HEK293 (cell line): ENCODE measurements at regions not wholly inside any gene's neighbourhood (a gene's known extent, or its start where the extent isn't known, plus 50 kb on each side); places are given as distances from the start of the nearest gene placed in this dataset.

Experiments
- CTCF ChIA-PET: fragments of 350-600 bp; formaldehyde crosslinking; extraction: SDS; loops from one replicate; lab custom pipeline; 2021; ENCODE audit warnings: antibody characterized with exemption; lab: Yijun Ruan, JAX
- POLR2A ChIA-PET: fragments of 300-600 bp; formaldehyde crosslinking; extraction: SDS; loops from one replicate; lab custom pipeline; 2020; ENCODE audit warnings: antibody characterized with exemption, inconsistent platforms; lab: Yijun Ruan, JAX
- H3K27ac ChIP-seq: fragments of 200-500 bp; sonication (Bioruptor generic); 2 replicates; pipeline ENCODE4 v1.5.1; 2014; ENCODE audit warnings: low read depth, low read length, control low read depth, inconsistent platforms; ENCODE audit errors: extremely low read depth
- H3K36me3 ChIP-seq, 2 experiments: fragments of 200-500 bp in 1 of 2; sonication (Bioruptor generic) in 1 of 2; 1 replicate in 1 of 2; 2 replicates in 1 of 2; pipeline ENCODE4 v1.5.1; 2014 to 2017; ENCODE audit warnings: inconsistent platforms in 2 of 2, low read length in 2 of 2; ENCODE audit not compliant: control insufficient read depth in 2 of 2, insufficient read depth in 1 of 2
- H3K4me1 ChIP-seq: fragments of 200-500 bp; sonication (Bioruptor generic); 2 replicates; pipeline ENCODE4 v1.5.1; 2014; ENCODE audit warnings: mild to moderate bottlenecking, low read length, inconsistent platforms; ENCODE audit not compliant: control insufficient read depth, insufficient read depth
- H3K4me3 ChIP-seq: 2 replicates; pipeline ENCODE4 v1.5.1; 2011; ENCODE audit warnings: low read depth, mild to moderate bottlenecking, control low read depth, low read length, moderate library complexity
- H3K9me3 ChIP-seq: fragments of 200-500 bp; sonication (Bioruptor generic); 2 replicates; pipeline ENCODE4 v1.5.1; 2014; ENCODE audit warnings: low read depth, low read length, inconsistent platforms; ENCODE audit not compliant: control insufficient read depth, insufficient read depth
- BCL11B ChIP-seq: fragments of 450-650 bp; formaldehyde crosslinking; IDR thresholded peaks from 2 replicates; pipeline ENCODE4 v1.5.1; 2016; ENCODE audit warnings: low read depth, missing biosample characterization, missing genetic modification characterization
- EGR2 ChIP-seq: fragments of 450-650 bp; formaldehyde crosslinking; IDR thresholded peaks from 2 replicates; pipeline ENCODE4 v1.5.1; 2016; ENCODE audit warnings: low read depth, missing biosample characterization, missing genetic modification characterization
- IKZF3 ChIP-seq: fragments of 450-650 bp; IDR thresholded peaks from 2 replicates; pipeline ENCODE4 v1.5.0; 2018; ENCODE audit warnings: missing biosample characterization, mild to moderate bottlenecking, missing genetic modification characterization, moderate library complexity
- ZNF16 ChIP-seq: fragments of 450-650 bp; formaldehyde crosslinking; IDR thresholded peaks from 2 replicates; pipeline ENCODE4 v1.5.1; 2016; ENCODE audit warnings: low read depth, missing biosample characterization, missing genetic modification characterization
- ZNF174 ChIP-seq: fragments of 450-650 bp; formaldehyde crosslinking; IDR thresholded peaks from 2 replicates; pipeline ENCODE4 v1.5.0; 2017; ENCODE audit warnings: missing biosample characterization, mild to moderate bottlenecking, missing genetic modification characterization
- ZNF211 ChIP-seq: fragments of 450-650 bp; formaldehyde crosslinking; IDR thresholded peaks from 2 replicates; pipeline ENCODE4 v1.5.1; 2016; ENCODE audit warnings: low read depth, missing biosample characterization, missing genetic modification characterization
- ZNF221 ChIP-seq: fragments of 450-650 bp; formaldehyde crosslinking; IDR thresholded peaks from 2 replicates; pipeline ENCODE4 v1.5.1; 2017; ENCODE audit warnings: missing biosample characterization, missing genetic modification characterization, borderline replicate concordance
- ZNF274 ChIP-seq, 2 experiments: fragments of 200-500 bp in 1 of 2; fragments of 450-650 bp in 1 of 2; sonication (Bioruptor generic) in 1 of 2; formaldehyde crosslinking in 1 of 2; IDR thresholded peaks; 2 replicates each; pipeline versions ENCODE4 v1.5.1 to v1.6.1; 2014 to 2016; ENCODE audit warnings: borderline replicate concordance in 1 of 2, inconsistent platforms in 1 of 2, low read length in 1 of 2, missing biosample characterization in 1 of 2, missing genetic modification characterization in 1 of 2
- ZNF404 ChIP-seq: fragments of 450-650 bp; formaldehyde crosslinking; IDR thresholded peaks from 2 replicates; pipeline ENCODE4 v1.5.1; 2017; ENCODE audit warnings: missing biosample characterization, missing genetic modification characterization
- ZNF416 ChIP-seq: fragments of 450-650 bp; formaldehyde crosslinking; IDR thresholded peaks from 2 replicates; pipeline ENCODE4 v1.5.1; 2016; ENCODE audit warnings: missing biosample characterization, missing genetic modification characterization
- ZNF48 ChIP-seq: fragments of 450-650 bp; formaldehyde crosslinking; IDR thresholded peaks from 2 replicates; pipeline ENCODE4 v1.5.1; 2016; ENCODE audit warnings: missing biosample characterization, missing genetic modification characterization
- ZNF514 ChIP-seq: fragments of 450-650 bp; formaldehyde crosslinking; IDR thresholded peaks from 2 replicates; pipeline ENCODE4 v1.5.1; 2016; ENCODE audit warnings: missing biosample characterization, missing genetic modification characterization
- ZNF530 ChIP-seq: fragments of 450-650 bp; formaldehyde crosslinking; IDR thresholded peaks from 2 replicates; pipeline ENCODE4 v1.5.1; 2016; ENCODE audit warnings: low read depth, missing biosample characterization, missing genetic modification characterization
- ZNF548 ChIP-seq: fragments of 450-650 bp; formaldehyde crosslinking; IDR thresholded peaks from 2 replicates; pipeline ENCODE4 v1.5.1; 2016; ENCODE audit warnings: missing biosample characterization, missing genetic modification characterization
- ZNF791 ChIP-seq: fragments of 450-650 bp; formaldehyde crosslinking; IDR thresholded peaks from 2 replicates; pipeline ENCODE4 v1.5.1; 2016; ENCODE audit warnings: missing biosample characterization, missing genetic modification characterization
- TF ChIP-seq, protein P1 (sequence below): fragments of 450-650 bp; formaldehyde crosslinking; IDR thresholded peaks from 2 replicates; pipeline ENCODE4 v1.5.1; 2016; ENCODE audit warnings: missing biosample characterization, missing genetic modification characterization
- TF ChIP-seq, protein P2 (sequence below): fragments of 450-650 bp; formaldehyde crosslinking; IDR thresholded peaks from 2 replicates; pipeline ENCODE4 v1.5.1; 2017; ENCODE audit warnings: missing biosample characterization, missing genetic modification characterization
- TF ChIP-seq, protein P3 (sequence below): fragments of 450-650 bp; formaldehyde crosslinking; IDR thresholded peaks from 2 replicates; pipeline ENCODE4 v1.5.1; 2016; ENCODE audit warnings: missing biosample characterization, missing genetic modification characterization
- TF ChIP-seq, protein P4 (sequence below): fragments of 450-650 bp; formaldehyde crosslinking; IDR thresholded peaks from 2 replicates; pipeline ENCODE4 v1.5.1; 2016; ENCODE audit warnings: missing biosample characterization, missing genetic modification characterization
- TF ChIP-seq, protein P5 (sequence below): fragments of 450-650 bp; formaldehyde crosslinking; IDR thresholded peaks from 2 replicates; pipeline ENCODE4 v1.5.1; 2017; ENCODE audit warnings: missing biosample characterization, missing genetic modification characterization

DNA sequence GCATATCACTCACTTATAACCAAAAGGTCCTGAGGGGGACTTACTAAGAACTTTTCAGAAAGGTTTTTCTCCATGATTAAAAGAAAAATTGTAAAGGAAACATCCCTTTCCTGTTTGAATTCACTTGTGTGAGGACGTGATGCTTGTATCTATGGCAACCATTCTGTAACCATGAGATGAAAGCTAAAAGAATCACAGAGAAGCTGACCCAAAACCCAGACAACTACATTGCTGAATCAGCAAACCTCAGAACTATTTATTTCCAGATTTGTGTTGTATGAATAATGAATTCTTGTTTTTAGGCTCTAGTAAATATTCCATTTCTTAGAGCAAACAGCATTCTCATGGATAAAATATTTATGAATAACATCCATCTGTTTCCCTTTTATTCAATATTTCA, 91.2 kb downstream of the RCHY1 start:
- Histone ChIP-seq H3K4me1 (no peaks in the 10 kb centered on the region), H3K4me3 (no peak overlapping the region), H3K9me3 (no peaks in the 10 kb centered on the region), H3K36me3 (no peaks in the 10 kb centered on the region), H3K27ac (no peak overlapping the region)
- ChIA-PET CTCF (interaction anchor here (0.9 kb wide), 1 partner anchor 9 kb away, joined by 3 read pairs; no protein-coding TSS in a partner anchor), POLR2A (no interaction called here)
- no peak for TF ChIP-seq ZNF404 (tag by site-specific recombination)
- TF ChIP-seq, protein P1, sequence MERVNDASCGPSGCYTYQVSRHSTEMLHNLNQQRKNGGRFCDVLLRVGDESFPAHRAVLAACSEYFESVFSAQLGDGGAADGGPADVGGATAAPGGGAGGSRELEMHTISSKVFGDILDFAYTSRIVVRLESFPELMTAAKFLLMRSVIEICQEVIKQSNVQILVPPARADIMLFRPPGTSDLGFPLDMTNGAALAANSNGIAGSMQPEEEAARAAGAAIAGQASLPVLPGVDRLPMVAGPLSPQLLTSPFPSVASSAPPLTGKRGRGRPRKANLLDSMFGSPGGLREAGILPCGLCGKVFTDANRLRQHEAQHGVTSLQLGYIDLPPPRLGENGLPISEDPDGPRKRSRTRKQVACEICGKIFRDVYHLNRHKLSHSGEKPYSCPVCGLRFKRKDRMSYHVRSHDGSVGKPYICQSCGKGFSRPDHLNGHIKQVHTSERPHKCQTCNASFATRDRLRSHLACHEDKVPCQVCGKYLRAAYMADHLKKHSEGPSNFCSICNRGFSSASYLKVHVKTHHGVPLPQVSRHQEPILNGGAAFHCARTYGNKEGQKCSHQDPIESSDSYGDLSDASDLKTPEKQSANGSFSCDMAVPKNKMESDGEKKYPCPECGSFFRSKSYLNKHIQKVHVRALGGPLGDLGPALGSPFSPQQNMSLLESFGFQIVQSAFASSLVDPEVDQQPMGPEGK = no peak
- no peak for TF ChIP-seq IKZF3 (tag by site-specific recombination)
- no peak for TF ChIP-seq ZNF416 (tag by site-specific recombination)

DNA sequence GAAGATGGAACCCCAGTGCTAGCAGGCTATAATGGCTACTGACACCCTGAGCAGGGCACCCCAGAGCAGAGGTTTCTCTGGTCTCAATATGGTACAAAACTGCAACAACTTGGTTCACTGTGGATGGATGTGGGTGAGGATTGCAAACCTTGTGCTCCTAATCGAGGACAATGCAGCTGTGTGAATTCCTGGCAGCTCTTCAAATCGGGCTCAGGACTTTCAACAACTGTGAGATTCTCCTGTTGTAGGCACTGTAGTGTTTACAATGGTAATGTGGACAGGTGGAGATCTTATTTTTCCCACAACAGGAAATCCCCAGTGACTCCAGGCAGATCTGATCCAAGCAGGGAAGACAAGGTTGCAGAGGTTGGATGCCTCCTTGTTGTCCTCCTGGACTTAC, 101.5 kb downstream of the RCHY1 start:
- Histone ChIP-seq H3K36me3 (no peaks in the 10 kb centered on the region), H3K4me3 (no peak overlapping the region), H3K27ac (no peak overlapping the region), H3K4me1 (no peaks in the 10 kb centered on the region)
- CTCF ChIA-PET = no interaction called here
- TF ChIP-seq, protein P2, sequence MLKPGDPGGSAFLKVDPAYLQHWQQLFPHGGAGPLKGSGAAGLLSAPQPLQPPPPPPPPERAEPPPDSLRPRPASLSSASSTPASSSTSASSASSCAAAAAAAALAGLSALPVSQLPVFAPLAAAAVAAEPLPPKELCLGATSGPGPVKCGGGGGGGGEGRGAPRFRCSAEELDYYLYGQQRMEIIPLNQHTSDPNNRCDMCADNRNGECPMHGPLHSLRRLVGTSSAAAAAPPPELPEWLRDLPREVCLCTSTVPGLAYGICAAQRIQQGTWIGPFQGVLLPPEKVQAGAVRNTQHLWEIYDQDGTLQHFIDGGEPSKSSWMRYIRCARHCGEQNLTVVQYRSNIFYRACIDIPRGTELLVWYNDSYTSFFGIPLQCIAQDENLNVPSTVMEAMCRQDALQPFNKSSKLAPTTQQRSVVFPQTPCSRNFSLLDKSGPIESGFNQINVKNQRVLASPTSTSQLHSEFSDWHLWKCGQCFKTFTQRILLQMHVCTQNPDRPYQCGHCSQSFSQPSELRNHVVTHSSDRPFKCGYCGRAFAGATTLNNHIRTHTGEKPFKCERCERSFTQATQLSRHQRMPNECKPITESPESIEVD = no peak
- TF ChIP-seq EGR2 (tag by site-specific recombination) = no peak
- no peak for TF ChIP-seq ZNF548 (tag by site-specific recombination)
- TF ChIP-seq, all 188 proteins: peak for 0
- POLR2A ChIA-PET = no interaction called here
- no peaks in the 10 kb centered on the region for H3K9me3 ChIP-seq

DNA sequence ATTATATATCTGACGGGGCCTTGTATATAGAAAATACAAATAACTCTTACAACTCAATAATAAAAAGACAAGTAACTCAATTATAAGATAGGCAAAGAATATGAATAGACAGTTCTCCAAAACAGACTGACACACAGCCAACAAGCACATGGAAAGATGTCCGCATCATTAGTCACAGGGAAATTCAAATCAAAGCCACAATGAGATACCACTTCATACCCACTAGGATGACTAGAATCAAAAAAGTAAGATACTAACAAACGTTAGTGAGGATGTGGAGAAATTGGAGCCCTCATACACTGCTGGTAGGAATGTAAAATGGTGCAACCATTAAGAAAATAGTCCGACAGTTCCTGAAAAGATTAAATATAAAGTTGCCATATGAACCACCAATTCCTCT, 115.7 kb downstream of the RCHY1 start:
- Histone ChIP-seq H3K4me1 (no peaks in the 10 kb centered on the region), H3K27ac (no peak overlapping the region), H3K9me3 (no peaks in the 10 kb centered on the region), H3K36me3 (no peaks in the 10 kb centered on the region), H3K4me3 (no peak overlapping the region)
- POLR2A ChIA-PET = no interaction called here
- CTCF ChIA-PET = no interaction called here
- no peak for TF ChIP-seq ZNF174 (tag by site-specific recombination)
- no peak for TF ChIP-seq ZNF211
- TF ChIP-seq BCL11B (tag by site-specific recombination) = no peak
- TF ChIP-seq, protein P3, sequence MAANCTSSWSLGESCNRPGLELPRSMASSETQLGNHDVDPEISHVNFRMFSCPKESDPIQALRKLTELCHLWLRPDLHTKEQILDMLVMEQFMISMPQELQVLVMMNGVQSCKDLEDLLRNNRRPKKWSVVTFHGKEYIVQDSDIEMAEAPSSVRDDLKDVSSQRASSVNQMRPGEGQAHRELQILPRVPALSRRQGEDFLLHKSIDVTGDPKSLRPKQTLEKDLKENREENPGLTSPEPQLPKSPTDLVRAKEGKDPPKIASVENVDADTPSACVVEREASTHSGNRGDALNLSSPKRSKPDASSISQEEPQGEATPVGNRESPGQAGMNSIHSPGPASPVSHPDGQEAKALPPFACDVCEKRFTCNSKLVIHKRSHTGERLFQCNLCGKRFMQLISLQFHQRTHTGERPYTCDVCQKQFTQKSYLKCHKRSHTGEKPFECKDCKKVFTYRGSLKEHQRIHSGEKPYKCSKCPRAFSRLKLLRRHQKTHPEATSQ (tag by site-specific recombination) = no peak

DNA sequence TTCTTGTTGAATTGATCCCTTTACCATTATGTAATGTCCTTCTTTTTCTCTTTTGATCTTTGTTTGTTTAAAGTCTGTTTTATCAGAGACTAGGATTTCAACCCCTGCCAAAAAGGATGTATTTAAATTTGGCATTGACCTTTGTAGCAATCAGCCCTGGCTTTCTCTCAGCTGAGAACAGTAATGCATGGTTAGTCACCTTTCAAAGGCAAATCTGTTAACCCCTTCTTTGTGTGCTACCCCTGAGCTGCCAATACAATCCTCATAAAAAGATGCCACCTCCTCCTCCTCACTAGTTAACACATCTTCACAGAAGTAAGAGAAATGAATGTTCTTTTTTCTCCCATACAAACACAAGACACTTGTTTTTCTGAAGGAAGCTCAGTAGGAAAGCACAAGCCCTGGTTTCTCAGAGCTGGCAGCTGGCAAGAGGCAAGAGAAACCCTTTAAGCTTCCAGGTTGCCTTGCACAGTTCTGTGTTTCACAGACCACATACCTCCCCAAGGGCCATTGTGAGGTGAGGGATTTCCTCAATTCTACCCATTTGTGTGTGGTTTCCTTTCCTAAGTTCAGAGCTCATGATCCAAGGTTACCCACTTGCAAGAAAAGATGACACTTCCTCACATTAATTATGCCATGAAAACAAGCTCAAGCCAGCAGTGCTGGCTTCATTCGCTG, 122.6 kb downstream of the RCHY1 start:
- no peaks in the 10 kb centered on the region for H3K4me1 ChIP-seq
- CTCF ChIA-PET = no interaction called here
- no peaks in the 10 kb centered on the region for H3K9me3 ChIP-seq
- POLR2A ChIA-PET = no interaction called here
- H3K4me3 ChIP-seq = no peak overlapping the region
- no peaks in the 10 kb centered on the region for H3K36me3 ChIP-seq
- no peak overlapping the region for H3K27ac ChIP-seq
- no peak for TF ChIP-seq ZNF274 (IDR thresholded peaks at IDR 0.05; ENCODE audit: low read length)
- no peak for TF ChIP-seq ZNF274 (tag by site-specific recombination; IDR thresholded peaks at IDR 0.05; ENCODE audit: borderline replicate concordance)
- TF ChIP-seq ZNF48 (tag by site-specific recombination) = no peak
- no peak for TF ChIP-seq ZNF211
- TF ChIP-seq, protein P4, sequence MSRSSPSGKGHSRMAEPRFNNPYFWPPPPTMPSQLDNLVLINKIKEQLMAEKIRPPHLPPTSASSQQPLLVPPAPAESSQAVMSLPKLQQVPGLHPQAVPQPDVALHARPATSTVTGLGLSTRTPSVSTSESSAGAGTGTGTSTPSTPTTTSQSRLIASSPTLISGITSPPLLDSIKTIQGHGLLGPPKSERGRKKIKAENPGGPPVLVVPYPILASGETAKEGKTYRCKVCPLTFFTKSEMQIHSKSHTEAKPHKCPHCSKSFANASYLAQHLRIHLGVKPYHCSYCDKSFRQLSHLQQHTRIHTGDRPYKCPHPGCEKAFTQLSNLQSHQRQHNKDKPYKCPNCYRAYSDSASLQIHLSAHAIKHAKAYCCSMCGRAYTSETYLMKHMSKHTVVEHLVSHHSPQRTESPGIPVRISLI (tag by site-specific recombination) = no peak
- TF ChIP-seq ZNF514 (tag by site-specific recombination) = no peak
- no peak for TF ChIP-seq BCL11B (tag by site-specific recombination)
- no peak for TF ChIP-seq ZNF16 (tag by site-specific recombination)
- no peak for TF ChIP-seq ZNF791 (tag by site-specific recombination)
- no peak for TF ChIP-seq ZNF221
- TF ChIP-seq, protein P5, sequence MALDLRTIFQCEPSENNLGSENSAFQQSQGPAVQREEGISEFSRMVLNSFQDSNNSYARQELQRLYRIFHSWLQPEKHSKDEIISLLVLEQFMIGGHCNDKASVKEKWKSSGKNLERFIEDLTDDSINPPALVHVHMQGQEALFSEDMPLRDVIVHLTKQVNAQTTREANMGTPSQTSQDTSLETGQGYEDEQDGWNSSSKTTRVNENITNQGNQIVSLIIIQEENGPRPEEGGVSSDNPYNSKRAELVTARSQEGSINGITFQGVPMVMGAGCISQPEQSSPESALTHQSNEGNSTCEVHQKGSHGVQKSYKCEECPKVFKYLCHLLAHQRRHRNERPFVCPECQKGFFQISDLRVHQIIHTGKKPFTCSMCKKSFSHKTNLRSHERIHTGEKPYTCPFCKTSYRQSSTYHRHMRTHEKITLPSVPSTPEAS (tag by site-specific recombination) = no peak
- no peak for TF ChIP-seq ZNF530 (tag by site-specific recombination)
